ENCODE measurements at regions not wholly inside any gene's neighbourhood (a gene's known extent, or its start where the extent isn't known, plus 50 kb on each side); places are given as distances from the start of the nearest gene placed in this dataset.

DNA sequence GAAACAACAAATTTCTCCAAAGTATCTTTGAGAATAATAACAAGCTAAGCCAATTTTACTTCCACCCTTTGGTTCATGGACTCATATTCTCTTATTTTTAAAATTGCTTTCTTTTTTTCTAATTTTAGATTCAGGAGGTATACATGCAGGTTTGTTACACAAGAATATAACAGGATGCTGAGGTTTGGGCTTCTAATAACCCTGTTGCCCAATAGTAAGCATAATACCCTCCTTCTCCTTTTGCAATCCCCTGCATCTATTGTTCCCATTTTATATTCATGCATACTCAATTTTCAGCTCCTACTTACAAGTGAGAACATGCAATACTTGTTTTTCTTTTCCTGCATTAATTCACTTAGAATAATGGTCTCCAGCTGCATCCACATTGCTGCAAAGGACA is 202.3 kb upstream of the FSTL5 start:
- TF ChIP-seq POLR2A (IDR thresholded peaks at IDR 0.05): no peak
- TF ChIP-seq, protein P1, sequence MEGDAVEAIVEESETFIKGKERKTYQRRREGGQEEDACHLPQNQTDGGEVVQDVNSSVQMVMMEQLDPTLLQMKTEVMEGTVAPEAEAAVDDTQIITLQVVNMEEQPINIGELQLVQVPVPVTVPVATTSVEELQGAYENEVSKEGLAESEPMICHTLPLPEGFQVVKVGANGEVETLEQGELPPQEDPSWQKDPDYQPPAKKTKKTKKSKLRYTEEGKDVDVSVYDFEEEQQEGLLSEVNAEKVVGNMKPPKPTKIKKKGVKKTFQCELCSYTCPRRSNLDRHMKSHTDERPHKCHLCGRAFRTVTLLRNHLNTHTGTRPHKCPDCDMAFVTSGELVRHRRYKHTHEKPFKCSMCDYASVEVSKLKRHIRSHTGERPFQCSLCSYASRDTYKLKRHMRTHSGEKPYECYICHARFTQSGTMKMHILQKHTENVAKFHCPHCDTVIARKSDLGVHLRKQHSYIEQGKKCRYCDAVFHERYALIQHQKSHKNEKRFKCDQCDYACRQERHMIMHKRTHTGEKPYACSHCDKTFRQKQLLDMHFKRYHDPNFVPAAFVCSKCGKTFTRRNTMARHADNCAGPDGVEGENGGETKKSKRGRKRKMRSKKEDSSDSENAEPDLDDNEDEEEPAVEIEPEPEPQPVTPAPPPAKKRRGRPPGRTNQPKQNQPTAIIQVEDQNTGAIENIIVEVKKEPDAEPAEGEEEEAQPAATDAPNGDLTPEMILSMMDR (IDR thresholded peaks at IDR 0.05): no peak

All from adrenal gland (tissue), 5 donors.